GM18870 (cell line): ENCODE measurements at regions not wholly inside any gene's neighbourhood (a gene's known extent, or its start where the extent isn't known, plus 50 kb on each side); places are given as distances from the start of the nearest gene placed in this dataset.
A peak's percentile ranks its signal among the peaks of the same experiment; 100 is the strongest.

Experiments used
- ATAC-seq: cut with Tn5 transposase; IDR thresholded peaks from one replicate; pipeline ENCODE4 v1.9.1; 2021; ENCODE audit warnings: moderate library complexity; ENCODE audit not compliant: unreplicated experiment

GRCh38 chr4:152269448-152270191 lies 266.3 kb downstream of the FBXW7 start:
- no peak for ATAC-seq

DNA sequence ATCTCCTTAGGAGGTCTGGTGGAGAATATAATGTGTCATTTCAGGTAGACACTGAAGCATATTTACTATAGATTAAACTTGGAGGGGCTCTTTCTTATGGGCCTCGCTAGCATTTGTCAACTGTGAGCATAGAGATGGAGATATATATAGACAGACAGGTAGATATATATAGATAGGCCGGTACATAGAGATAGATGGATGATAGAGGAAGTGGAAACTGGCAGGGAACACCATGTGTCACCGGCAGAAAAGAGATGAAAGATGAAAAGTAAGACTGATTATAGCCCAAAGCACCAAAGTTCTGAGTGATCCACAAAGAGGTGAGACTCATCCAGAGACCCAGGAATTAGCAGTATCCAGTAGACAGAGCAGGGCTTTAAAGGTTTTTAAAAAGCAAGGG lies 268.1 kb downstream of the FBXW7 start:
- ATAC-seq, result no peak

DNA sequence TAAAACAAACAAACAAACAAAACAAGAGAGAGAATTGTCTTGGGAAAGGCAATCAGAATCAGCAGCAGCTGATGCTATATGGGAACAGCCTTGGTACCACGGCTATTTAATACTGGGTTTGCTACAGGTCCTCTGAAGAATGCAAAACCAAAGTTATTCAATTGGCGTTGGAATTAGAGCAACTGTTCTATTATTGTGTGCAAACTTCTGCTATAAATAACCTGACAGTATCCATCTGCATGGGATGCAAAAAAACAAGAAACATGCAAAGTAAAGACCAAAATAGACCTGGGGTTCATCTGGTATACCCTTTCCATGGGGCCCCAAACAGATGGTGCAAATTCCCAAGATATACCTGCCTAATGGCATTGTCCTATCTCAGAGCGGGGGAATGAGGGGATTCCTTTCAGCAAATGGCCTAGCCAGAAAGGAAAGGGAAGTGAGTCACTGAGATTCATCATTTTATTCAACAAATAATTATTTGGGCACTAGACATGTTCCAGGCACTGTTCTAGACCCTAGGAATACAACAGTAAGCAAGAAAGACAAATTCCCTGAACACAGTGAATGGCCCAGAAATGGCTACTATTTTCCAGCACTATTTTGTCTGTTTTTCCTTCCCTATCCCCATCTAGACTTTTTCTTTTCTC lies 268.9 kb downstream of the FBXW7 start:
- no peak for ATAC-seq

DNA sequence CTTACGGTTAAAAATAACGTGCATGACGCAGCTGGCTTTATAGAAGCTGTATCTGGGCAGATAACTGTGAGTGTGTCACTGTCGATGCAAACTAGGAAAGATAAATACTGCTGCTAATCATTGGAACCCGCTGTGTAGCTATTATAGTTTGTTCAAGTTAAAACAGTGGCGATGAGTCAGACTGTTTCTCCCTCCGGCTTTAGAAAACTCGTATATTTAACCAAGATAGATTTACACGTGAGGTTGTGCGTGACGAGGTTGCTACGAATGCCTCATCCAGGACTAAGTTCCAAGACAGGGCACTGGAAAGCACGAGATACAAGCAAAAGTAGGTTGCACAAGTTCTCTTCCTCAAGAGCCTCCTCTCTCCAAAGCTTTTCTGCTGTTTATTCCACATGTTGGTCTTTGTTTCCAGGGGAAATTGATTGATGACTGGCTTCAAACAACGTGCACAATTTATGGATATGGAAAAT lies 270.7 kb downstream of the FBXW7 start:
- no peak for ATAC-seq

- no peak for ATAC-seq
Observed at GRCh38 chr4:152264106-152264505, 271.8 kb downstream of the FBXW7 start.

DNA sequence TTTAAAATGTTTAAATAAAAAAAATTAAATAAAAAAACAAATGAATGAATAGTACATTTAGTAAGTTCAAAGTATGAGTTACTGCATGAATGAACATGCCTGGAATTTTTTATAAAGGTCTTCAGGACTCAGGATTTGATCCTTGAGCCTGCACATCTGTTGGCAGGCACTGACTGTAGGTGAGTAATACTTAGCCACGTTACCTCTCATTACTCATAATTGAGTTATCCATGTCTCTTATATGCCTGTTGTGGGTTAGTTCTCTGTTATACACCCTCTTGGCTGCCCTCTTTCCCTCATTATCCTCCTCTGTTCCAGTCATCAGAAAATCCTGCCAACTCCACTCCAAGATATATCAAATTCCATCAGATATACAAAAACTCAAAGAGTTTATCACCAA lies 276.0 kb downstream of the FBXW7 start:
- no peak for ATAC-seq

DNA sequence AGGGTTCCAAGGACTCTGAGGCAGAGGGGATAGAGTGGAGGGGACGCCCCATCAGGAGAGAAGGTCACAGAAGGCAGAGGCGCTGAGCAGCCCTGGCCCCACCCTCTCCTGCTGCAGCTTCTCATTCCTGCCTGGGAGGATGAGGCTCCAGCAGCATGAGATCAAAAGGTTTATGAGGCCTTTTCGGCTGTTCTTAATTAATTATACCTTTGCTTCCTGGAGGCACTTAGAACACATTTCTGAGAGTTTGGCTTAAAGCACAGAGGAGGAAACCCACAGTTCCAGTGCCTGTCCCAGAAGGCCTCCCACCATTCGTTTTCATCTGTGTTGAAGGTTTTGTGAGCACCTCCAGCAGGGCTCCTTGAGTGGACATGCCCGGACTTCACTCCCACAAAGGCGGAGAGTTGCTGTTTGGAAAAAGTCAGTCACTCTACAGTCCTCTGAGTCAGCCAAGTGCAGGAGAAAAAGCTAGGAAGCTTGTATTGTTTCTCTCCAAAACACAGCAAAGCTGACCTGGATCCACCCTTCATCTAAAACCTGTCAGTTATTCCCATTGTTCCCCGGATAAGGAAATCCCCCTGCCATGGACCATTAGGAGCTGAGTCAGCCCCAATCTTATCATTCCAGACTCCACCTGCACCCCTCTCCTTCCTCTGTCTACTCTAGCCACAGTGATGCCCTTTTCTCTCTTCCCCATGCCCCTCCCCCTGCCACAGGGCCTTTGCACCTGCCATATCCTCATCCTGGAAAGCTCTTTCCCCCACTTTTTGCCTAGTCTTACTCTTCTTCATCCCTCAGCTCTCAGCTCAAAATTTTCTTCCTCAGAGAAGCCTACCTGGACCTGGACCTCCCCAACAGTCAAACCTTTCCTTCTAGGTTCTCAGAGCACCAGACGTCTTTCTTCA lies 276.8 kb downstream of the FBXW7 start:
- ATAC-seq, result no peak

DNA sequence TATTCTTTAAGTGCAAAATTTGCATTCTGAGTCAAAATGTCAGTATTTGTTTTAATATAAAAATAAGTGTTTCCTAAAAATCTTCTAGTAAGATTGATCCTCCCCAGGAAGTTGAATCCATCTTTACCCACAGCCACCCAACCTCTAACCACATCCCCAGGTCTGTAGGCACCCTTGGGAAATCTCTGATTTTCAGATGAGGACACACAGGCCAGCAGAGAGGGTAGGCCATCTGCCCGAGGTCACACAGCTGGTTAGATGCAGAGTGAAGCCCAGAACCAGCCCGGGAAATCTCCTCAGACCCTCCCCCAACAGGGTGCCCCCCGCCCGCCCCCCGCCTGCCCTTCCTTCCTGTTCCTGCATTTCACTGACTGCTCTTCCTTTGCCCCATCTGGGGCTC lies 277.5 kb downstream of the FBXW7 start:
- ATAC-seq, result no peak

DNA sequence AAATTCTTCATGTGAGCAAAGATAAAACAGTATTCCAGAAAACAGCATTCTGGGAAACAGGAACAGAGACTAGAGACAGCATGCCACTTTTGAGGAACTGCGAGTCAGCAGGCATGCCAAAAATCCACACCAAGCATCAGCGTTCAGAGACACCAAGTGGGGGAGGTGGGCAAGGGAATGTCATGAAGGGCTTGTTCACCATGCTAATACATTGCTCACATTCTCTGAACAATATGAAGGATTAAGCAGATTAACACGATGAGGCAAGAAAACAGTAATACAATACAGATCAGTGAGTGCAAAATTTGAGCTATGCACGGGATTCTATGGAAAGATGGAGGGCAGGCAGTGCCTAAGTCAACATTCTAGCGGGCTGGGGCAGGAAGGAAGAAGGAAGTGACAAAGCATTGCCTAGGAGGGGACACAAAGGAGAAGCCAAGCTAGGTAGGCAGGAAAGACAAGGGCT lies 278.3 kb downstream of the FBXW7 start:
- no peak for ATAC-seq

- ATAC-seq, result no peak
Observed at GRCh38 chr4:152256996-152257395, 278.9 kb downstream of the FBXW7 start.

GRCh38 chr4:152255437-152255836 lies 280.5 kb downstream of the FBXW7 start:
- peak; percentile 92 for ATAC-seq

GRCh38 chr4:152248347-152248746 lies 287.5 kb downstream of the FBXW7 start:
- no peak for ATAC-seq

DNA sequence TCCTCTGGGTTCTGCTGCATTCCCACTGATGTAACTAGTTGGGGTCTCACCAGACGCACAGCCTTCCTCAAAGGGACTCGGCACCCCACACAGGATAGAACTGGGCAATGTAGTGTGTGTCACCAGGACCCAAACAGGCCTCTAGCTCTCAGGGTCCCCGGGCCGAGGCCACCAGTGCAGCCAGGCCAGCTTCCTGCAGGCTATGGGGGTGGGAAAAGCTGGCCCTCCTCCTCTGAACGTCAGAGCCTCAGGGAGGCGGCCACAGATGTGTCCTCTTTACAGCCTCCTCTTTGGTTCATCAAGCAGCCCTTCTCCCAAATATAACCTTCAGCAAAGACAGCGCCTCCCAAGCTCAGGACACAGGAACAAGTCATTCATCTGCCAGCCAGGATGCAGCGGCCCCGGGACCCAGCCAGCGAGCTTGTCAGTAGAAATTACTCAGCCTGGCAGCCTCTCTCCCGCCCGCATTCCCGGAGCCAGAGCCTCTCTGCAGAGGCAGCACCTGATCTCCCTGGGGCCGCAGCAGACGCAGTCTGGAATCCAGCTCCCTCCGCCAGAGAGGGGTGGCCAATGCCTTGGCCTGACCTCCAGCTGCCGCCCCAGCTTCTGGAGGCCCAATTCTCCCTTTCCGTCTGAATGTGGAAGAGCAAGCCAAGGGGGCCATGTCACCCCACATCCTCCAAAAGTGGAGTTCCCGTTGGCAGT lies 288.5 kb downstream of the FBXW7 start:
- no peak for ATAC-seq

GRCh38 chr4:152246659-152247058 lies 289.2 kb downstream of the FBXW7 start:
- ATAC-seq, result no peak

- no peak for ATAC-seq
Observed at GRCh38 chr4:152245680-152246079, 290.2 kb downstream of the FBXW7 start.

DNA sequence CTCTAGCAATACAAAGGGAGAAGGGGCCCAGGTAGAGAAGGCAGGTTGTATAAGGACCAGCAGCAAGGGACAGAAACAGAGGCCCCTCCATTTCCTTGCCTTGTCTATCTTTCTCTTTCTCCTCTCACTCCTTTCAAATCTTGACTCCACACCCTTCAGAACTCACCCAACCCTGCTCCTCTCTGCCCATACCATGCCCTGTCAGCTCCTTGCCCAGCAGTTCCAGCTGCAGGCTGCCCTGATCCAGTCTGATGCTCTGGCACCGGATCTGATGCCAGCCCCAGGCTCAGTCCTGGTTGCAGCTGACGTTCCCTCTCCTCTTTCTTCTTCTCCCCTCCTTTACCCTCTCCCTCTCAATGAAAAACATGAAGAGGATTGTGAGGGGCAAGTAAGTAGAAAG lies 291.2 kb downstream of the FBXW7 start:
- ATAC-seq, result no peak

DNA sequence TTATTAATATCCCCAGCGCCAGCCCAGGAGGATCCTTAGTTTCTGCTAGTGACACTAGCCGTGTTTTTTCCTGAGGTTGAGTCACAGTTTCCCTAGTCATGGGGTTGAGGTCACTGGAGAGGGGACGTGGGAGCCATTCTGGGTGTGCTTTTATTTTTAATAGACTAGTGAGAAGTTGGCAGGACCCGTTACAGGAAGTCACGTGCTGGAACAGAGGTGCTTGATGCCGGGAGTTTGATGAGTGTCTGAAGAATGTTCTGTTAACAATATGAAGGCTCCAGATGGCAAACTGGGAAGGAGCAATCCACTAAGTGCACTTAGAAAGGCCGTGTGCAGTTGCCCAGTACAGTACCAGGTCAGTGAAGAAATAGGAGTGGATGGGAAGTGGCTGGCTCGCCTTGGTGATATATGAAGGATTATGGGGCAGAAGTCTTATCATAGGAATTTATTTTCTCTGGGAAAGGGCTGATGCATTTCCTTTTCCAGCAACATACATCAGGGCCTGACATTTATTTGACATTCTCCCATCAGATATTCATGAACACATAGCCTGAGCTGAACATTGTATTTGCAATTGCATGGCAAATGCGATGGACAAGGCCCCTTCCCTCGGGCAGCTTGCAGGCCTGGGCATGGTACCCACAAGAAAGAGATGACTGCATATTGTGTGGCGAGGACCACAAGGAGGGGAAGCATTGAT lies 291.8 kb downstream of the FBXW7 start:
- ATAC-seq, result no peak

GRCh38 chr4:152243206-152243605 lies 292.7 kb downstream of the FBXW7 start:
- ATAC-seq, result no peak

DNA sequence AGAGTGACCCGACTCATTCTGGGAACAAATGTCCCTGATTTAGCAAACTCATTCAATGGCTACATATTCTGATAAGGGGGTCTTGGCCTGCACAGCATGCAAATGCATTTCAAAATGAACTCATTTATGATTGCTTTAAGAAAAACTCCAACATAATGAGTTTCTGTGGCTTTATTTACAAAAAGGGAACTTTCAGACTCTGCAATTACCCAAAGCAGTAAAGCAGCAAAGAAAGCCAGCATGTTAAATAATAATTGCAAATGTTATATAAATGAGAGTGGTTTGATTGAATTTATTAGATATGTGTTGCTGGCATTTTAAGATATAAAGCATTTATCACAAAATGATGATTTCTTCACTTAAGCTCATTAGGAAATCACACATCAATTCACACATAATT lies 295.7 kb downstream of the FBXW7 start:
- ATAC-seq, result no peak

GRCh38 chr4:152239216-152239615 lies 296.7 kb downstream of the FBXW7 start:
- no peak for ATAC-seq
